GM12864 (cell line): ENCODE measurements at regions not wholly inside any gene's neighbourhood (a gene's known extent, or its start where the extent isn't known, plus 50 kb on each side); places are given as distances from the start of the nearest gene placed in this dataset.

ENCODE experiments used
- DNase-seq: peaks from one replicate; pipeline ENCODE4 v3.0.0-alpha.2; 2011; ENCODE audit warnings: low read depth
- H3K4me3 ChIP-seq: 2 replicates; pipeline ENCODE4 v1.5.1; 2011; ENCODE audit warnings: mild to moderate bottlenecking, low read depth, low read length, control low read depth
- TF ChIP-seq, protein P1 (sequence below): IDR thresholded peaks from 2 replicates; pipeline ENCODE4 v1.5.1; 2011; ENCODE audit warnings: low read depth, mild to moderate bottlenecking, moderate library complexity, low read length, control low read depth, inconsistent platforms; ENCODE audit errors: missing control alignments

DNA sequence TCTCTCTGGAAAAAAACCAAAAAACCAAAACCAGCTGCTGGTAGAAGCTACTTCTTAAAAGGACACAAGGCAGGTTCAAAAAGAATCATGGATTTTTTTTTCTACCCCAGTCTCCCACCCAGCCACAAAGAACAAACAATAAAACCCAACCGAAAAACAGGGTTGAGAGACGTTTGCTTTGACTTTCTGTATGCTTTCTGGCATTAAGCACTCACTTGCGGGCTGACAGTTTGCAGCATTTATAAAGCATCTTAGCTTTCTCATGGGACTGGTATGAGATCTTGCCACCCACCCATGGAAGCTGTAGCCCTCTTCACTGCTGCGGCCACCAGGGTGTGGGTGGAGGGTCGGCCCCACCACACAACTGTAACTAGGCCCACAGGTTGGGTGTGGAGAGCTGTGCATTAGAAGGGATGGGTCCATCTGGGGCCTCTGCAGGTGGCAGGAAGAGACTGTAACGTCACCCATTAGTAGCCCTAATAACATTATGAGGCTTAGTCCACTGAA lies 165.7 kb downstream of the RHOU start:
- no peak for DNase-seq
- TF ChIP-seq, protein P1, sequence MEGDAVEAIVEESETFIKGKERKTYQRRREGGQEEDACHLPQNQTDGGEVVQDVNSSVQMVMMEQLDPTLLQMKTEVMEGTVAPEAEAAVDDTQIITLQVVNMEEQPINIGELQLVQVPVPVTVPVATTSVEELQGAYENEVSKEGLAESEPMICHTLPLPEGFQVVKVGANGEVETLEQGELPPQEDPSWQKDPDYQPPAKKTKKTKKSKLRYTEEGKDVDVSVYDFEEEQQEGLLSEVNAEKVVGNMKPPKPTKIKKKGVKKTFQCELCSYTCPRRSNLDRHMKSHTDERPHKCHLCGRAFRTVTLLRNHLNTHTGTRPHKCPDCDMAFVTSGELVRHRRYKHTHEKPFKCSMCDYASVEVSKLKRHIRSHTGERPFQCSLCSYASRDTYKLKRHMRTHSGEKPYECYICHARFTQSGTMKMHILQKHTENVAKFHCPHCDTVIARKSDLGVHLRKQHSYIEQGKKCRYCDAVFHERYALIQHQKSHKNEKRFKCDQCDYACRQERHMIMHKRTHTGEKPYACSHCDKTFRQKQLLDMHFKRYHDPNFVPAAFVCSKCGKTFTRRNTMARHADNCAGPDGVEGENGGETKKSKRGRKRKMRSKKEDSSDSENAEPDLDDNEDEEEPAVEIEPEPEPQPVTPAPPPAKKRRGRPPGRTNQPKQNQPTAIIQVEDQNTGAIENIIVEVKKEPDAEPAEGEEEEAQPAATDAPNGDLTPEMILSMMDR: no peak
- no peak overlapping the region for H3K4me3 ChIP-seq

DNA sequence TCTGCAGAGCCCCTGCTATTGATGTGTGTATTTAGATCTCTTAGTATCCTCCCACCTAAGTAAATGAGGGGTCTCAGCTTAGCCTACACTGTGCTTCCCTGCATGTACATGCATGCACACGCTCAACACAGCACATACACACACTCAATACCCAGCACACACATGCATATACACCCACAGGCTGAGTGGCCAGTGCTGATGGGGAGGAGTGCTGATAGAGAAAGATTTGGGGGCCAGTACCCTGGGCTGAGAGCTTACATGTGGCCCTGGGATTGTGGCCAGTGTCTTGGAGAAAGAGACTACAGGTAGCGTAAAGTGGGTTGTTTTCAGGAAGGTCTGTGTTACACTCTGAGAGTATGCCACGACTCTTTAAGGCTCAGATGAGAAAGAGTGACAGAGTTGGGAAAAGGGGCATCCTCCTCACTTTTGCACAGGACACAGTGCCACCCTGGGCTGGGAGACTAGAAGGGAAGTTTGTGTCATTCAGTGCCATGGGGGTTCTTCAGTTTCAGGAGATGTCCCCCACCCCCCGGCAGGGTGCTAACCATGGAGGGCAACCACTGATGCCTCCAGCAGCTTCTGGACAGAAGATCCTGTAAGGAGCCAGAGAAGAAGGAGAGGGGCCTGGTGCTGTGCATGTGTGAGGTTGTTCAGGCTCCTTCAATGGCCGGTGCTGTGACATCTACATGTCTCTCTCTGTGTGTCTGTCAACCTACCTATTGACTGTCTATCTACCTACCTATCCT lies 166.8 kb downstream of the RHOU start:
- H3K4me3 ChIP-seq: no peak overlapping the region
- DNase-seq: no peak
- TF ChIP-seq, protein P1: no peak

DNA sequence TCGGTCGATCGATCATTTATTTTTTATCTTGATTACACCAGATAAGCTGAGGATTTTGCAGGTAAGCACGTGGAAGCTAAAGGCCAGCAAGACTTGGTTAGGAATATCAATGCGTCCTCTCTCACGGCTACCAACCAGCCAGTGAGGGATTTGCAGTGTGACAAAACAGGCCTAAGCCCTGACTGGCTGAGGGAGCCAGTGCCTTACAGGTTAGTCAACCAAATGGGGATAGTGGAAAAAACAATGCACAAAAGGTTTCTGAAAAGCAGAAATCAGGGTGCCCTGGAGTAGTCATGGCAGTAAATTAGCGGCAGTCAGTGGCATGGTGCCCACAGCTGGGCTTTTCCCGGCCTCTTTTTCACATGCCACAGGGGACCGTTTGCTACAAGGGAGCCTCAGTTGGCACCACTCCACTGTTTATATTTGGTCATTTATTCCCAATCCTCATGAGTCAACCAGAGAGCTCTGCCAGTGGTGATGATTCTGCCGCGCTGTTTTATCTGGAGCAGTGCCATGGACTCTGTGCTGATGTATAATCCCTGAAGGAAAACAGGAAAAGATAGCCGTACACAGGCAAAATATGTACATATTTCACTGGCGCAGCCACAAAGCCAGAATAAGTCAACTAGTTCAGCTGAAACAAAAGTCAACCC lies 167.6 kb downstream of the RHOU start:
- DNase-seq: no peak
- no peak overlapping the region for H3K4me3 ChIP-seq
- TF ChIP-seq, protein P1: no peak

DNA sequence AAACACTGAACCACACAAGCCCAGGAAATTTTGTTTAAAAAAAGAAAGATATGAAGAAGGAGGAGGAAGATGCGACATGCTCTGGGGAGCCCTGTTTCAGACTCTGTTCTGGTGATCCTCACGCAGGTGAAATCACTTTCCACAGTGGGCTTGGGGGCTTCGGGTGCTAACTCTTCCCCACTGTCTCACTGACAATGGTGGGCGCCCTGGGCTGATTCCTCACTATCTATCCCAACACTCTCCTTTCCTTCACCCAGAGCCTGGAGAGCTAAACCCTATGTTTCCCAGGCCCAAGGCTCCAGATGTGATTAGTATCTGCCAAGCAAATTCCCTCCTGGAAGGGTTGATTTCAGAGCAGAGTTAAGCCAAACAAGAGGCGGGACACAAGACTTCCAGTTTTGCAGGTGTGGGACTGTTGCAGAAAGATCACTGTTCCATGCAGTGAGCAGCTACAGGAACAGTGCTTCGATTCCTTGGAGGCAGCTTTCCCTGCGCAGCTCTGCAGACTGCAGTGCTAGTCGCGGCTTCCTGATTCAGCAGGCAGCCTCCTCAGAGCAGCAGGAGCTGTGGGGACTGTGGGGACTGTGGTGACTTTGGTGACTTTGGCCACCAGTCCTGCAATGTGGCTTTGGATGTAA lies 168.3 kb downstream of the RHOU start:
- TF ChIP-seq, protein P1: no peak
- no peak overlapping the region for H3K4me3 ChIP-seq
- DNase-seq: no peak

DNA sequence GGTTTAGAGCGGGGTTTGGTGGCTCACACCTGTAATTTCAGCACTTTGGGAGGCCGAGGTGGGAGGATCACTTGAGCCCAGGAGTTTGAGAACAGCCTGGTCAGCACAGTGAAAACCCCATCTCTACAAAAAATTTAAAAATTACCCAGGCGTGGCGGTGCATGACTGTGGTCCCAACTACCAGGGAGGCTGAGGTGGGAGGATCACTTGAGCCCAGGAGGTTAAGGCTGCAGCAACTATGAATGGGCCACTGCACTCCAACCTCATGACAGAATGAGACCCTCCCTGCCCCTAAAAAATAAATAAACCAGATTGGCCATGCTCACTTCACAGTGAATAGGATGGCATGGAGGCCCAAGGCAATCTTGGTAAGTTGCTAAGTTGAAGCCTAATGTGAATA lies 168.9 kb downstream of the RHOU start:
- TF ChIP-seq, protein P1: no peak
- no peak overlapping the region for H3K4me3 ChIP-seq
- no peak for DNase-seq

DNA sequence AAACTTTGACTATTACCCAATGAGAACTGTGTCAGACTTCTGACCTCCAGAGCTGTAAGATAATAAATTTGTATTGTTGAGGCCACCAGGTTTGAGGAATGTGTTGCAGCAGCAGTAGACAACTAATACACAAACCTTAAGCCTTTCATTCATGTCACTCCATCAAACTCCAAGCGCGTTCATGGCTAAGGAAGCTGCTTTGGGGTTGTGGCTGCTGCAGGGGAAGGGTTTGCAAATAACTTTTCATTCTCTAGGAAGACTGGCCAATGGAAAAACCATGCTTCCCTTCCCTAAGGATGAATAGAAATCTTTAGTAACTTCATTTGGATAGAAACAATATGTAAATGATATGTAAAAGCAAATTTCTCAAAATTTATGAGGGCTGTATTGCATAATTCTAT lies 170.4 kb downstream of the RHOU start:
- DNase-seq: no peak
- TF ChIP-seq, protein P1: no peak
- H3K4me3 ChIP-seq: no peak overlapping the region
